Putamen (tissue), 1 donor: ENCODE measurements at regions not wholly inside any gene's neighbourhood (a gene's known extent, or its start where the extent isn't known, plus 50 kb on each side); places are given as distances from the start of the nearest gene placed in this dataset.
"Not testable (repeated sequence)": the region's sequence is repeated elsewhere in the genome, so short reads cannot be mapped to it uniquely, and the experiment has no call there.

Source experiments
- DNase-seq: peaks from one replicate; pipeline ENCODE4 v3.0.0-alpha.2; 2016; ENCODE audit warnings: low spot score

- DNase-seq: no peak
These were observed 1009.9 kb downstream of the PLA2G4A start for GRCh38 chr1:187838335-187839293.

GRCh38 chr1:187839873-187840272, 1011.1 kb downstream of the PLA2G4A start:
- no peak for DNase-seq

GRCh38 chr1:187840557-187840956, 1011.8 kb downstream of the PLA2G4A start:
- no peak for DNase-seq

GRCh38 chr1:187842406-187843165, 1013.8 kb downstream of the PLA2G4A start:
- DNase-seq: no peak

GRCh38 chr1:187844313-187844712, 1015.6 kb downstream of the PLA2G4A start:
- DNase-seq: no peak

- no peak for DNase-seq
These were observed 1018.8 kb downstream of the PLA2G4A start for GRCh38 chr1:187847531-187847930.

- DNase-seq: no peak
These were observed 1019.6 kb downstream of the PLA2G4A start for GRCh38 chr1:187848321-187848720.

- DNase-seq: not testable (repeated sequence)
These were observed 1021.4 kb downstream of the PLA2G4A start for GRCh38 chr1:187850146-187850545.

GRCh38 chr1:187853505-187853904, 1024.8 kb downstream of the PLA2G4A start:
- no peak for DNase-seq

GRCh38 chr1:187854457-187854856, 1025.7 kb downstream of the PLA2G4A start:
- no peak for DNase-seq

- DNase-seq: no peak
These were observed 1033.8 kb downstream of the PLA2G4A start for GRCh38 chr1:187862506-187862905.

GRCh38 chr1:187870552-187870951, 1041.8 kb downstream of the PLA2G4A start:
- DNase-seq: no peak

GRCh38 chr1:187871177-187871845, 1042.6 kb downstream of the PLA2G4A start:
- DNase-seq: no peak

GRCh38 chr1:187872550-187872949, 1043.8 kb downstream of the PLA2G4A start:
- no peak for DNase-seq

GRCh38 chr1:187873126-187873525, 1044.4 kb downstream of the PLA2G4A start:
- DNase-seq: no peak

GRCh38 chr1:187876775-187877174, 1048.0 kb downstream of the PLA2G4A start:
- DNase-seq: no peak

- DNase-seq: no peak
These were observed 1048.5 kb downstream of the PLA2G4A start for GRCh38 chr1:187877220-187877619.

GRCh38 chr1:187878883-187879282, 1050.1 kb downstream of the PLA2G4A start:
- no peak for DNase-seq

- DNase-seq: no peak
These were observed 1054.6 kb downstream of the PLA2G4A start for GRCh38 chr1:187883356-187883755.

- no peak for DNase-seq
These were observed 1063.4 kb downstream of the PLA2G4A start for GRCh38 chr1:187891993-187892682.

- DNase-seq: no peak
These were observed 1063.9 kb downstream of the PLA2G4A start for GRCh38 chr1:187892683-187893039.

- no peak for DNase-seq
These were observed 1064.7 kb downstream of the PLA2G4A start for GRCh38 chr1:187893471-187893870.
